Adipocyte (in vitro differentiated cells): ENCODE measurements at regions not wholly inside any gene's neighbourhood (a gene's known extent, or its start where the extent isn't known, plus 50 kb on each side); places are given as distances from the start of the nearest gene placed in this dataset.

Experiments
- DNase-seq: peaks from one replicate; pipeline ENCODE4 v3.0.0-alpha.2; 2015; ENCODE audit warnings: low read depth
- H3K27me3 ChIP-seq: replicated peaks from 2 replicates; pipeline ENCODE4 v1.7.0; 2013; ENCODE audit warnings: mild to moderate bottlenecking, low read length, moderate library complexity; ENCODE audit not compliant: control insufficient read depth, insufficient read depth
- H3K36me3 ChIP-seq: 2 replicates; pipeline ENCODE4 v1.7.0; 2013; ENCODE audit warnings: low read length, mild to moderate bottlenecking, moderate library complexity; ENCODE audit not compliant: control insufficient read depth, insufficient read depth, severe bottlenecking
- H3K4me1 ChIP-seq: 2 replicates; pipeline ENCODE4 v1.7.0; 2013; ENCODE audit warnings: mild to moderate bottlenecking, low read length, moderate library complexity; ENCODE audit not compliant: control insufficient read depth, insufficient read depth
- H3K4me3 ChIP-seq: 2 replicates; pipeline ENCODE4 v1.7.0; 2013; ENCODE audit warnings: mild to moderate bottlenecking, low read length, moderate library complexity
- H3K9ac ChIP-seq: 2 replicates; pipeline ENCODE4 v1.7.0; 2013; ENCODE audit warnings: mild to moderate bottlenecking, low read length, moderate library complexity
- H3K9me3 ChIP-seq: 2 replicates; pipeline ENCODE4 v1.7.0; 2013; ENCODE audit warnings: mild to moderate bottlenecking, low read length, moderate library complexity; ENCODE audit not compliant: control insufficient read depth

- Histone ChIP-seq H3K4me1 (no peaks in the 10 kb centered on the region), H3K27me3 (no peaks in the 10 kb centered on the region), H3K4me3 (no peak overlapping the region), H3K9me3 (peaks cover 4% of the 10 kb centered on the region), H3K36me3 (no peaks in the 10 kb centered on the region), H3K9ac (no peak overlapping the region)
- no peak for DNase-seq
Observed at GRCh38 chr4:11264841-11265240, 163.9 kb downstream of the HS3ST1 start.

GRCh38 chr4:11264346-11264745 lies 164.3 kb downstream of the HS3ST1 start:
- no peaks in the 10 kb centered on the region for H3K4me1 ChIP-seq
- no peak overlapping the region for H3K4me3 ChIP-seq
- H3K27me3 ChIP-seq, result no peaks in the 10 kb centered on the region
- H3K9me3 ChIP-seq, result peaks cover 4% of the 10 kb centered on the region
- no peaks in the 10 kb centered on the region for H3K36me3 ChIP-seq
- H3K9ac ChIP-seq, result no peak overlapping the region
- no peak for DNase-seq

GRCh38 chr4:11263208-11263607 lies 165.5 kb downstream of the HS3ST1 start:
- H3K27me3 ChIP-seq, result no peaks in the 10 kb centered on the region
- no peak overlapping the region for H3K4me3 ChIP-seq
- no peaks in the 10 kb centered on the region for H3K36me3 ChIP-seq
- H3K4me1 ChIP-seq, result no peaks in the 10 kb centered on the region
- peaks cover 4% of the 10 kb centered on the region for H3K9me3 ChIP-seq
- H3K9ac ChIP-seq, result no peak overlapping the region
- no peak for DNase-seq

- H3K36me3 ChIP-seq, result no peaks in the 10 kb centered on the region
- H3K27me3 ChIP-seq, result no peaks in the 10 kb centered on the region
- no peak overlapping the region for H3K4me3 ChIP-seq
- no peak for DNase-seq
- no peak overlapping the region for H3K9ac ChIP-seq
- H3K9me3 ChIP-seq, result peaks cover 4% of the 10 kb centered on the region
- H3K4me1 ChIP-seq, result no peaks in the 10 kb centered on the region
Observed at GRCh38 chr4:11261066-11261850, 167.4 kb downstream of the HS3ST1 start.

- DNase-seq, result no peak
- Histone ChIP-seq H3K4me3 (no peak overlapping the region), H3K9me3 (no peaks in the 10 kb centered on the region), H3K4me1 (no peaks in the 10 kb centered on the region), H3K9ac (no peak overlapping the region), H3K36me3 (no peaks in the 10 kb centered on the region), H3K27me3 (no peaks in the 10 kb centered on the region)
Observed at GRCh38 chr4:11259837-11260236, 168.9 kb downstream of the HS3ST1 start.

GRCh38 chr4:11252149-11252548 lies 176.5 kb downstream of the HS3ST1 start:
- H3K27me3 ChIP-seq, result no peaks in the 10 kb centered on the region
- H3K9ac ChIP-seq, result no peak overlapping the region
- no peak for DNase-seq
- H3K4me3 ChIP-seq, result no peak overlapping the region
- no peaks in the 10 kb centered on the region for H3K36me3 ChIP-seq
- peaks cover 3% of the 10 kb centered on the region for H3K9me3 ChIP-seq
- H3K4me1 ChIP-seq, result no peaks in the 10 kb centered on the region

- DNase-seq, result no peak
- H3K36me3 ChIP-seq, result no peaks in the 10 kb centered on the region
- peaks cover 3% of the 10 kb centered on the region for H3K9me3 ChIP-seq
- H3K9ac ChIP-seq, result no peak overlapping the region
- H3K4me3 ChIP-seq, result no peak overlapping the region
- H3K4me1 ChIP-seq, result no peaks in the 10 kb centered on the region
- no peaks in the 10 kb centered on the region for H3K27me3 ChIP-seq
Observed at GRCh38 chr4:11250510-11250909, 178.2 kb downstream of the HS3ST1 start.

- DNase-seq, result no peak
- Histone ChIP-seq H3K27me3 (no peaks in the 10 kb centered on the region), H3K9ac (no peak overlapping the region), H3K4me3 (no peak overlapping the region), H3K9me3 (no peaks in the 10 kb centered on the region), H3K36me3 (no peaks in the 10 kb centered on the region), H3K4me1 (no peaks in the 10 kb centered on the region)
Observed at GRCh38 chr4:11232015-11232414, 196.7 kb downstream of the HS3ST1 start.

GRCh38 chr4:11230866-11231265 lies 197.8 kb downstream of the HS3ST1 start:
- Histone ChIP-seq H3K27me3 (peaks cover 4% of the 10 kb centered on the region), H3K36me3 (no peaks in the 10 kb centered on the region)
- no peak for DNase-seq

GRCh38 chr4:11228530-11228929 lies 200.2 kb downstream of the HS3ST1 start:
- Histone ChIP-seq H3K36me3 (no peaks in the 10 kb centered on the region), H3K9ac (no peak overlapping the region), H3K9me3 (no peaks in the 10 kb centered on the region), H3K4me3 (no peak overlapping the region), H3K27me3 (peaks cover 4% of the 10 kb centered on the region), H3K4me1 (no peaks in the 10 kb centered on the region)
- DNase-seq, result no peak

More at GRCh38 chr4:11230866-11231265, 197.8 kb downstream of the HS3ST1 start:
- Histone ChIP-seq H3K4me3 (no peak overlapping the region), H3K9ac (no peak overlapping the region), H3K9me3 (no peaks in the 10 kb centered on the region), H3K4me1 (no peaks in the 10 kb centered on the region)

- H3K4me1 ChIP-seq, result no peaks in the 10 kb centered on the region
- H3K36me3 ChIP-seq, result no peaks in the 10 kb centered on the region
- no peaks in the 10 kb centered on the region for H3K9me3 ChIP-seq
- H3K4me3 ChIP-seq, result no peak overlapping the region
- DNase-seq, result no peak
- no peak overlapping the region for H3K9ac ChIP-seq
- peaks cover 7% of the 10 kb centered on the region for H3K27me3 ChIP-seq
Observed at GRCh38 chr4:11223311-11223710, 205.4 kb downstream of the HS3ST1 start.

GRCh38 chr4:11218692-11219091 lies 210.0 kb downstream of the HS3ST1 start:
- Histone ChIP-seq H3K9me3 (no peaks in the 10 kb centered on the region), H3K4me1 (no peaks in the 10 kb centered on the region), H3K4me3 (no peak overlapping the region), H3K36me3 (no peaks in the 10 kb centered on the region), H3K9ac (no peak overlapping the region), H3K27me3 (peaks cover 2% of the 10 kb centered on the region)
- no peak for DNase-seq
